ENCODE measurements at regions not wholly inside any gene's neighbourhood (a gene's known extent, or its start where the extent isn't known, plus 50 kb on each side); places are given as distances from the start of the nearest gene placed in this dataset.
"Not testable (repeated sequence)": the region's sequence is repeated elsewhere in the genome, so short reads cannot be mapped to it uniquely, and the experiment has no call there.

DNA sequence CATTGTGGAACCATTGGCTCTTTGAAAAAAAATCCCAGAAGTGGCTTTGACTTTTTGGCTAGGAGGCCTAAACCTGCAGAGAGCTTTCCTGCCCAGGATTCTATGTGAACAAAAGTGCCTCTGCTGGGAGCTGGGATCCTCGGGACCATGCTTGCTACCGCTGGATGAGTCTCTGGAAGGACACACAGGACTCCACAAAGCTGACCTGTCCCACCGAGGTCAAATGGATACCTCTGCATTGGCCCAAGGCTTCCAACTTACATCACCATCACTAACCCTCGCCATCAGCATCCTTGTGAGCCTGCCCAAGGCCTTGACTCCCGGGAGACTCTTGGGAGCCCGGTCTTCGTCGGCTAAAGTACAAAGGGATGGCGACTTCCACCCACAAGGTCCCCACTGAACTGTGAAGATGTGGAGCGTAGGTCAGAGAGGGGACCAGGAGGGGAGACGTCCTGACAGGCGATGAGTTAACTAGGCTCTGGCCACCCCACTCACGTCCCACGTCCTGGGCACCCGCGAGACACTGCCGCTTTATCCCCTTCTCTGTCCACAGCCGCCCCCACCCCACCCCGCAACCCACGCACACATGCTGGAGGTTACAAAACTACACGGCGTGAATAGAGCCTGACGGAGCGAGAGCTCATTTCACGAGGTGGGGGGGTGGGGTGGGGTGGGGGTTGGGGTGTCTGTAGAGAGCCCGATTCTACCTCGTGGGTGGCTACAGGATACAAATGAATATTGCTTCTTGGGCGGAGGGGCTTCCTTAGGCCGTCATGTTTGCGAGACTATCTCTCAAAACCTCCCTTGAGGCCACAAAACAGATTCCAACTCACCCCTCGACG lies 3906.8 kb upstream of the OR11H1 start:
- H3K36me3 ChIP-seq; H3K27me3 ChIP-seq; H3K4me3 ChIP-seq; H3K4me1 ChIP-seq; intact Hi-C loops (cut with DNase I); H3K27ac ChIP-seq (replicated peaks in 1 of 4): not testable (repeated sequence)
- WGBS: 78% methylated on average over 32 of the region's 32 CpGs
- H3K9me3 ChIP-seq: peaks cover 0 to 31% (median 29%) of the 10 kb centered on the region in 4 donors
- DNase-seq (ENCODE audit: extremely low spot score): peak; percentile 87

DNA sequence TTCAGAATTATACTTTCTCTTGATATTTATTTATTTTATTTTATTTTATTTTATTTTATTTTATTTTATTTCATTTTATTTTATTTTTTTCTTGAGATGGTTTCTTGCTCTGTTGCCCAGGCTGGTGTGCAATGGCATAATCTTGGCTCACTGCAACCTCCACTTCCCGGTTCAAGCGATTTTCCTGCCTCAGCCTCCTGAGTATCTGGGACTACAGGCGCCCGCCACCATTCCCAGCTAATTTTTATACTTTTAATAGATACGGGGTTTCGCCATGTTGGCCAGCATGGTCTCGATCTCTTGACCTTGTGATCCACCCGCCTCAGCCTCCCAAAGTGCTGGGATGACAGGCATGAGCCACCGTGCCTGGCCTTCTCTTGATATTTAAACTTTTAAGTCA lies 3905.2 kb upstream of the OR11H1 start:
- DNase-seq (ENCODE audit: extremely low spot score): peak; percentile 66
- H3K9me3 ChIP-seq: peaks cover 0 to 42% (median 28%) of the 10 kb centered on the region in 4 donors
- H3K27ac ChIP-seq (replicated peaks in 1 of 4); H3K36me3 ChIP-seq; H3K4me3 ChIP-seq; H3K4me1 ChIP-seq; intact Hi-C loops (cut with DNase I); H3K27me3 ChIP-seq: not testable (repeated sequence)
- 71% methylated on average over 9 of the region's 9 CpGs for WGBS

DNA sequence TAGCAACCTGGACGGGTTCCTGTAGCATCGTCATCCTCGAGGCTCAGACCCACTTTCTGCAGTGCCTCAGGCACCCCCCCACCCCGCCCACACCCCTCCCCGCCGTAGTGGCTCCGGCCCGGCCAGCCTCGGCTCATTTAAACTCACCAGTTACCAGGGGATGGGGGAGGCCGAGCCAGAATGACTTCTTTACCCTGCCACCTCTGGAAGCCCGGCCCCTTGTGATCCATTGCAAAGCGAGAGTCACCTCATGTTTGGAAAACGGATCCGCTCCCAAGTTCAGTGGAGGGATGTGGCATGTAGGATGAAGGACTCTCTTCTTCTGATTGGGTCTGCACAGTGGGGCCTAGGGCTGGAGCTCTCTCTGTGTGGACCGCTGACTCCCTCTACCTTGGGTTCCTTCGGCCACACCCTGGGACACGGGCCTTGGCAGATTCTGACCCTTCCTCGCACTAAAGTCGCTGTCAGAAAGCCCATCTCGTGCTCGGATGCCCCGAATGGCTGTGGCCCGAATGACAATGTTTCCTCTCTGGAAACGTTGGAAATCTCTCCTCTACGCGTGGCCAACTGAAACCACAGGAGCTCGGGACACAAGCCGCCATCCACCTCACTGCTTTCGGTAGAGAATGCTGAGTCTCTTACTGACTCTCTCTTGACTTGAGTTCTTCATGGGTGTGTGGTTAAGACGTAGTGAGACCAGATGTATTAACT lies 3902.1 kb upstream of the OR11H1 start:
- H3K27me3 ChIP-seq; H3K27ac ChIP-seq (replicated peaks in 1 of 4); H3K36me3 ChIP-seq; H3K4me1 ChIP-seq; H3K4me3 ChIP-seq; intact Hi-C loops (cut with DNase I): not testable (repeated sequence)
- DNase-seq (ENCODE audit: extremely low spot score): peak; percentile 92
- 87% methylated on average over 24 of the region's 30 CpGs for WGBS
- H3K9me3 ChIP-seq: peaks cover 0 to 58% (median 45%) of the 10 kb centered on the region in 4 donors

DNA sequence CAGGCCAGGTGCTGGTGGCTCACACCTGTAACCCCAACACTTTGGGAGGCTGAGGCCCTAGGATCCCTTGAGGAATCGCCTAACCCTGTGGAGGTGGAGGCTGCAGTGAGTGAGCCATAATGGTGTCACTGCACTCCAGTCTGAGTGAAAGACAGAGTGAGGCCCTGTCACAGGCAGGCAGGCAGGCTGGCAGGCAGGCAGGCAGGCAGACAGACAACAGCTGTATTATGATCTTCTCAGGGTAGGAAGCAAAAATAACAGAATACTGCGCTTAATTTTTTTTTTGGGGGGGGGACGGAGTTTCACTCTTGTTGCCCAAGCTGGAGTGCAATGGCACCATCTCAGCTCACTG lies 3901.6 kb upstream of the OR11H1 start:
- H3K27me3 ChIP-seq: no peaks in the 10 kb centered on the region
- no peak overlapping the region for H3K4me3 ChIP-seq
- DNase-seq (ENCODE audit: extremely low spot score): no peak
- peaks cover 0 to 56% (median 44%) of the 10 kb centered on the region in 4 donors for H3K9me3 ChIP-seq
- H3K36me3 ChIP-seq: no peaks in the 10 kb centered on the region
- intact Hi-C loops (cut with DNase I): no loop called here
- H3K4me1 ChIP-seq: no peaks in the 10 kb centered on the region
- no peak overlapping the region for H3K27ac ChIP-seq (replicated peaks in 1 of 4)
- 84% methylated on average over 3 of the region's 3 CpGs for WGBS
- no peak for TF ChIP-seq POLR2A (IDR thresholded peaks at IDR 0.05; ENCODE audit: low read depth)
- TF ChIP-seq, protein P1, sequence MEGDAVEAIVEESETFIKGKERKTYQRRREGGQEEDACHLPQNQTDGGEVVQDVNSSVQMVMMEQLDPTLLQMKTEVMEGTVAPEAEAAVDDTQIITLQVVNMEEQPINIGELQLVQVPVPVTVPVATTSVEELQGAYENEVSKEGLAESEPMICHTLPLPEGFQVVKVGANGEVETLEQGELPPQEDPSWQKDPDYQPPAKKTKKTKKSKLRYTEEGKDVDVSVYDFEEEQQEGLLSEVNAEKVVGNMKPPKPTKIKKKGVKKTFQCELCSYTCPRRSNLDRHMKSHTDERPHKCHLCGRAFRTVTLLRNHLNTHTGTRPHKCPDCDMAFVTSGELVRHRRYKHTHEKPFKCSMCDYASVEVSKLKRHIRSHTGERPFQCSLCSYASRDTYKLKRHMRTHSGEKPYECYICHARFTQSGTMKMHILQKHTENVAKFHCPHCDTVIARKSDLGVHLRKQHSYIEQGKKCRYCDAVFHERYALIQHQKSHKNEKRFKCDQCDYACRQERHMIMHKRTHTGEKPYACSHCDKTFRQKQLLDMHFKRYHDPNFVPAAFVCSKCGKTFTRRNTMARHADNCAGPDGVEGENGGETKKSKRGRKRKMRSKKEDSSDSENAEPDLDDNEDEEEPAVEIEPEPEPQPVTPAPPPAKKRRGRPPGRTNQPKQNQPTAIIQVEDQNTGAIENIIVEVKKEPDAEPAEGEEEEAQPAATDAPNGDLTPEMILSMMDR (IDR thresholded peaks at IDR 0.05): no peak
- no peak for TF ChIP-seq POLR2AphosphoS5 (IDR thresholded peaks at IDR 0.05)
- no peak for TF ChIP-seq EP300 (IDR thresholded peaks at IDR 0.05)

DNA sequence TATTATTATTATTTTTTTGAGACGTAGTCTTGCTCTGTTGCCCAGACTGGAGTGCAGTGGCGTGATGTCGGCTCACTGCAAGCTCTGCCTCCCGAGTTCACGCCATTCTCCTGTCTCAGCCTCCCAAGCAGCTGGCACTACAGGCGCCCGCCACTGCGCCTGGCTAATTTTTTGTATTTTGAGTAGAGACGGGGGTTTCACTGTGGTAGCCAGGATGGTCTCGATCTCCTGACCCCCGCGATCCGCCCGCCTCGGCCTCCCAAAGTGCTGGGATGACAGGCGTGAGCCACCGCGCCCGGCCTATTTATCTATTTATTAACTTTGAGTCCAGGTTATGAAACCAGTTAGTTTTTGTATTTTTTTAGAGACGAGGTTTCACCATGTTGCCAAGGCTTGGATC lies 3901.0 kb upstream of the OR11H1 start:
- peaks cover 0 to 56% (median 41%) of the 10 kb centered on the region in 4 donors for H3K9me3 ChIP-seq
- H3K27ac ChIP-seq (replicated peaks in 1 of 4); H3K36me3 ChIP-seq; H3K4me3 ChIP-seq; intact Hi-C loops (cut with DNase I); H3K4me1 ChIP-seq; H3K27me3 ChIP-seq: not testable (repeated sequence)
- WGBS: 93% methylated on average over 20 of the region's 20 CpGs
- DNase-seq (ENCODE audit: extremely low spot score): peak; percentile 70

DNA sequence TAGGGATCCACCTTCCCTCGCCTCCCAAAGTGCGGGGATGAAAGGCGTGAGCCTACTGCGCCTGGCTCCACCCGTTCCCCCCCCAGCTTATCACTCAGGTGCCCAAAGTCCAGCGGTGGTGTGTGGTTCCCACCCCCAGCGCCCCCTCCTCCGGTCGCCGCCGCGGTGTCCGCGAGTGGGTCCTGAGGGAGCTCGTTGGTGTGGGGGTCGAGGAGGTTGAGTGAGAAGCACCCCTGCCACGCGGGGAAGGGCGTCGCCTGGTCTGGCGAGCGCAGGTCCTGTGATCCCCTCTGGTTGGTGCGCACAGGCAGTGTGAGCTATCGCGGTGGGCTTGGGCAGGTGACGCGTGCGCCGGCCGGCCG lies 3900.6 kb upstream of the OR11H1 start:
- WGBS: 86% methylated on average over 31 of the region's 31 CpGs
- Histone ChIP-seq H3K9me3 (peaks cover 0 to 56% (median 41%) of the 10 kb centered on the region in 4 donors), H3K4me1 (no peaks in the 10 kb centered on the region), H3K36me3 (no peaks in the 10 kb centered on the region), H3K27ac (replicated peaks in 1 of 4) (no peak overlapping the region), H3K4me3 (no peak overlapping the region), H3K27me3 (no peaks in the 10 kb centered on the region)
- DNase-seq (ENCODE audit: extremely low spot score): no peak
- TF ChIP-seq POLR2A (IDR thresholded peaks at IDR 0.05; ENCODE audit: low read depth): no peak
- no peak for TF ChIP-seq POLR2AphosphoS5 (IDR thresholded peaks at IDR 0.05)
- TF ChIP-seq, protein P1 (IDR thresholded peaks at IDR 0.05): no peak
- TF ChIP-seq EP300 (IDR thresholded peaks at IDR 0.05): no peak
- intact Hi-C loops (cut with DNase I): no loop called here

Measured in esophagus muscularis mucosa (tissue), 4 donors.